T-helper 2 cell treated with Interferon-gamma antibody and Interleukin-4, amounts not matched to agents 5 μg/mL and 100 μg/mL, for 36 hours (primary cell): ENCODE measurements at regions not wholly inside any gene's neighbourhood (a gene's known extent, or its start where the extent isn't known, plus 50 kb on each side); places are given as distances from the start of the nearest gene placed in this dataset.
A peak's percentile ranks its signal among the peaks of the same experiment; 100 is the strongest.
"Not testable (repeated sequence)": the region's sequence is repeated elsewhere in the genome, so short reads cannot be mapped to it uniquely, and the experiment has no call there.

Experiments used
- DNase-seq: peaks from one replicate; pipeline ENCODE4 v3.0.0; 2021; ENCODE audit warnings: low spot score
- H3K27ac Mint-ChIP-seq: one replicate; pipeline ENCODE4 v1.8.0; 2021; ENCODE audit warnings: mild to moderate bottlenecking, mixed read lengths
- H3K27me3 Mint-ChIP-seq: one replicate; pipeline ENCODE4 v1.8.0; 2021; ENCODE audit warnings: low read depth, mixed read lengths
- H3K36me3 Mint-ChIP-seq: one replicate; pipeline ENCODE4 v1.8.0; 2021; ENCODE audit warnings: low read depth, mixed read lengths
- H3K4me1 Mint-ChIP-seq: one replicate; pipeline ENCODE4 v1.8.0; 2021; ENCODE audit warnings: low read depth, mixed read lengths
- H3K4me3 Mint-ChIP-seq: one replicate; pipeline ENCODE4 v1.8.0; 2022; ENCODE audit warnings: mild to moderate bottlenecking, moderate library complexity, mixed read lengths
- H3K9me3 Mint-ChIP-seq: one replicate; pipeline ENCODE4 v1.8.0; 2021; ENCODE audit warnings: mixed read lengths

- H3K27ac Mint-ChIP-seq, DNase-seq, H3K9me3 Mint-ChIP-seq, H3K4me1 Mint-ChIP-seq, H3K4me3 Mint-ChIP-seq, H3K36me3 Mint-ChIP-seq: not testable (repeated sequence)
- peaks cover 27% of the 10 kb centered on the region for H3K27me3 Mint-ChIP-seq
Observed at GRCh38 chr13:22916276-22916675, 264.5 kb upstream of the SGCG start.

- no peak for DNase-seq
- peaks cover 25% of the 10 kb centered on the region for H3K27me3 Mint-ChIP-seq
- H3K36me3 Mint-ChIP-seq: no peaks in the 10 kb centered on the region
- no peaks in the 10 kb centered on the region for H3K4me1 Mint-ChIP-seq
- H3K9me3 Mint-ChIP-seq: no peaks in the 10 kb centered on the region
- peak overlapping the region; percentile 30 for H3K4me3 Mint-ChIP-seq
- no peak overlapping the region for H3K27ac Mint-ChIP-seq
Observed at GRCh38 chr13:22925881-22926747, 254.7 kb upstream of the SGCG start.

- H3K36me3 Mint-ChIP-seq: no peaks in the 10 kb centered on the region
- no peak overlapping the region for H3K27ac Mint-ChIP-seq
- no peak for DNase-seq
- H3K27me3 Mint-ChIP-seq: peaks cover 25% of the 10 kb centered on the region
- H3K4me1 Mint-ChIP-seq: no peaks in the 10 kb centered on the region
- no peaks in the 10 kb centered on the region for H3K9me3 Mint-ChIP-seq
- H3K4me3 Mint-ChIP-seq: no peak overlapping the region
Observed at GRCh38 chr13:22926748-22927400, 253.9 kb upstream of the SGCG start.

- not testable (repeated sequence) for H3K4me1 Mint-ChIP-seq, DNase-seq, H3K4me3 Mint-ChIP-seq, H3K27ac Mint-ChIP-seq, H3K36me3 Mint-ChIP-seq, H3K9me3 Mint-ChIP-seq
- peaks cover 25% of the 10 kb centered on the region for H3K27me3 Mint-ChIP-seq
Observed at GRCh38 chr13:22927845-22928244, 252.9 kb upstream of the SGCG start.

- H3K27me3 Mint-ChIP-seq: peaks cover 25% of the 10 kb centered on the region
- no peak for DNase-seq
- H3K27ac Mint-ChIP-seq: no peak overlapping the region
Observed at GRCh38 chr13:22929381-22930126, 251.2 kb upstream of the SGCG start.

GRCh38 chr13:22931576-22931975 lies 249.2 kb upstream of the SGCG start:
- H3K36me3 Mint-ChIP-seq: no peaks in the 10 kb centered on the region
- H3K27ac Mint-ChIP-seq: no peak overlapping the region

More at GRCh38 chr13:22929381-22930126, 251.2 kb upstream of the SGCG start:
- no peak overlapping the region for H3K4me3 Mint-ChIP-seq
- no peaks in the 10 kb centered on the region for H3K4me1 Mint-ChIP-seq
- H3K9me3 Mint-ChIP-seq: no peaks in the 10 kb centered on the region
- H3K36me3 Mint-ChIP-seq: no peaks in the 10 kb centered on the region

GRCh38 chr13:22932632-22933412 lies 248.0 kb upstream of the SGCG start:
- H3K9me3 Mint-ChIP-seq, H3K27me3 Mint-ChIP-seq, H3K36me3 Mint-ChIP-seq, DNase-seq, H3K4me1 Mint-ChIP-seq, H3K4me3 Mint-ChIP-seq, H3K27ac Mint-ChIP-seq: not testable (repeated sequence)

More at GRCh38 chr13:22931576-22931975, 249.2 kb upstream of the SGCG start:
- Mint-ChIP-seq H3K27me3 (peaks cover 11% of the 10 kb centered on the region), H3K4me3 (no peak overlapping the region), H3K9me3 (no peaks in the 10 kb centered on the region), H3K4me1 (no peaks in the 10 kb centered on the region)
- no peak for DNase-seq

- Mint-ChIP-seq H3K27me3 (no peaks in the 10 kb centered on the region), H3K36me3 (no peaks in the 10 kb centered on the region), H3K27ac (no peak overlapping the region), H3K4me1 (no peaks in the 10 kb centered on the region), H3K4me3 (no peak overlapping the region), H3K9me3 (no peaks in the 10 kb centered on the region)
- DNase-seq: no peak
Observed at GRCh38 chr13:22933571-22934181, 247.1 kb upstream of the SGCG start.

- Mint-ChIP-seq H3K27me3 (no peaks in the 10 kb centered on the region), H3K27ac (no peak overlapping the region), H3K4me3 (no peak overlapping the region), H3K4me1 (no peaks in the 10 kb centered on the region), H3K9me3 (no peaks in the 10 kb centered on the region), H3K36me3 (no peaks in the 10 kb centered on the region)
- no peak for DNase-seq
Observed at GRCh38 chr13:22934744-22935523, 245.8 kb upstream of the SGCG start.

GRCh38 chr13:22936228-22936627 lies 244.6 kb upstream of the SGCG start:
- H3K4me3 Mint-ChIP-seq: no peak overlapping the region
- H3K9me3 Mint-ChIP-seq: no peaks in the 10 kb centered on the region
- DNase-seq: no peak
- no peaks in the 10 kb centered on the region for H3K4me1 Mint-ChIP-seq
- H3K27ac Mint-ChIP-seq: no peak overlapping the region
- H3K36me3 Mint-ChIP-seq: no peaks in the 10 kb centered on the region
- no peaks in the 10 kb centered on the region for H3K27me3 Mint-ChIP-seq

- no peak overlapping the region for H3K4me3 Mint-ChIP-seq
- no peaks in the 10 kb centered on the region for H3K4me1 Mint-ChIP-seq
- H3K9me3 Mint-ChIP-seq: no peaks in the 10 kb centered on the region
- H3K36me3 Mint-ChIP-seq: no peaks in the 10 kb centered on the region
- no peaks in the 10 kb centered on the region for H3K27me3 Mint-ChIP-seq
- DNase-seq: no peak
- H3K27ac Mint-ChIP-seq: no peak overlapping the region
Observed at GRCh38 chr13:22937241-22937640, 243.5 kb upstream of the SGCG start.

GRCh38 chr13:22937953-22938352 lies 242.8 kb upstream of the SGCG start:
- no peak overlapping the region for H3K27ac Mint-ChIP-seq
- no peak overlapping the region for H3K4me3 Mint-ChIP-seq
- DNase-seq: no peak
- no peaks in the 10 kb centered on the region for H3K9me3 Mint-ChIP-seq
- H3K36me3 Mint-ChIP-seq: no peaks in the 10 kb centered on the region
- no peaks in the 10 kb centered on the region for H3K4me1 Mint-ChIP-seq
- H3K27me3 Mint-ChIP-seq: no peaks in the 10 kb centered on the region

- Mint-ChIP-seq H3K4me1 (no peaks in the 10 kb centered on the region), H3K27ac (no peak overlapping the region), H3K9me3 (no peaks in the 10 kb centered on the region), H3K36me3 (no peaks in the 10 kb centered on the region), H3K4me3 (no peak overlapping the region), H3K27me3 (no peaks in the 10 kb centered on the region)
- no peak for DNase-seq
Observed at GRCh38 chr13:22938576-22938975, 242.2 kb upstream of the SGCG start.
